MCF 10A (cell line): ENCODE measurements at regions not wholly inside any gene's neighbourhood (a gene's known extent, or its start where the extent isn't known, plus 50 kb on each side); places are given as distances from the start of the nearest gene placed in this dataset.

ENCODE experiments used
- BruUV-seq: library from RNA; stranded (reverse); fragments of 400-500 nt; replicated peaks from 2 replicates; lab custom pipeline; 2021; lab: Mats Ljungman, UMichigan
- CTCF ChIA-PET: fragments of 300-600 bp; sonication (Branson Sonifier 250); formaldehyde crosslinking; extraction: SDS; loops from one replicate; lab custom pipeline; 2021; ENCODE audit warnings: antibody characterized with exemption, inconsistent platforms; lab: Yijun Ruan, JAX
- POLR2A ChIA-PET: fragments of 300-600, 350-650 bp; sonication (Branson Sonifier 250); formaldehyde crosslinking; extraction: SDS; loops from one replicate; lab custom pipeline; 2020; ENCODE audit warnings: antibody characterized with exemption, inconsistent platforms; lab: Yijun Ruan, JAX
- DNase-seq: peaks from one replicate; pipeline ENCODE4 v3.0.0-alpha.2; 2018; ENCODE audit not compliant: unreplicated experiment
- H3K27ac Mint-ChIP-seq: one replicate; pipeline ENCODE4 v1.8.0; 2022; ENCODE audit warnings: mild to moderate bottlenecking, low read depth, mixed read lengths; ENCODE audit not compliant: unreplicated experiment
- H3K27me3 Mint-ChIP-seq: one replicate; pipeline ENCODE4 v1.8.0; 2022; ENCODE audit warnings: mixed read lengths; ENCODE audit not compliant: insufficient read depth, unreplicated experiment
- H3K36me3 Mint-ChIP-seq: one replicate; pipeline ENCODE4 v1.8.0; 2022; ENCODE audit warnings: mild to moderate bottlenecking, moderate library complexity, mixed read lengths; ENCODE audit not compliant: insufficient read depth, unreplicated experiment
- H3K4me1 Mint-ChIP-seq: one replicate; pipeline ENCODE4 v1.8.0; 2022; ENCODE audit warnings: mixed read lengths; ENCODE audit not compliant: insufficient read depth, unreplicated experiment
- H3K4me3 Mint-ChIP-seq: one replicate; pipeline ENCODE4 v1.8.0; 2022; ENCODE audit warnings: mild to moderate bottlenecking, moderate library complexity, mixed read lengths; ENCODE audit not compliant: unreplicated experiment
- H3K9me3 Mint-ChIP-seq: one replicate; pipeline ENCODE4 v1.8.0; 2022; ENCODE audit warnings: mixed read lengths; ENCODE audit not compliant: unreplicated experiment
- intact Hi-C: fragments of 100-400 bp; cut with micrococcal nuclease; formaldehyde crosslinking; loops from 2 replicates; pipeline ENCODE4 v1.14.1; 2022
- TF ChIP-seq, protein P1 (sequence below): fragments of 200-600 bp; IDR thresholded peaks from one replicate; pipeline ENCODE4 v1.8.0; 2022; ENCODE audit warnings: antibody characterized with exemption, mild to moderate bottlenecking; ENCODE audit not compliant: unreplicated experiment

DNA sequence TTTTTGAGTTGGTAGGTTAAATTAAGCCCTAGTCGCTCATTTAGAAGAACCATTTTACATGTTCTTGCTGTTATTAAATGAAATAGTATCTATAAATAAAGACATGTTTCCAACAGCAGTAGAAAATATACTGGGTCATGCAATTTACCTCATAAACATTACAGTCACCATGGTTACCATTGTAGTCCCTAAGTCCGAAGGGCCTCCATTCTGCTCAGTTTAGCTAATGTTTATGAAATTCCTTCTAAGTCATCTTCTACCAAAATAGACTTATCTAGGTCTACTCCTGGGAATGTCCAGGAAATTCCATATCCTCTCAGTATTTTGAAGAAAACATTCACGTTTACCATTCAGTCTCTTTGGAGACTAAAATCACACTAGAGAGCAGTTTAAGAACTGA is 292.5 kb upstream of the DCAF8L1 start:
- no peak for DNase-seq
- peaks cover 7% of the 10 kb centered on the region for H3K9me3 Mint-ChIP-seq
- no TSS peak for BruUV-seq
- no peaks in the 10 kb centered on the region for H3K36me3 Mint-ChIP-seq
- intact Hi-C loops: no loop called here
- no peaks in the 10 kb centered on the region for H3K27me3 Mint-ChIP-seq
- H3K4me1 Mint-ChIP-seq: no peaks in the 10 kb centered on the region
- POLR2A ChIA-PET: no interaction called here
- CTCF ChIA-PET: no interaction called here
- TF ChIP-seq, protein P1, sequence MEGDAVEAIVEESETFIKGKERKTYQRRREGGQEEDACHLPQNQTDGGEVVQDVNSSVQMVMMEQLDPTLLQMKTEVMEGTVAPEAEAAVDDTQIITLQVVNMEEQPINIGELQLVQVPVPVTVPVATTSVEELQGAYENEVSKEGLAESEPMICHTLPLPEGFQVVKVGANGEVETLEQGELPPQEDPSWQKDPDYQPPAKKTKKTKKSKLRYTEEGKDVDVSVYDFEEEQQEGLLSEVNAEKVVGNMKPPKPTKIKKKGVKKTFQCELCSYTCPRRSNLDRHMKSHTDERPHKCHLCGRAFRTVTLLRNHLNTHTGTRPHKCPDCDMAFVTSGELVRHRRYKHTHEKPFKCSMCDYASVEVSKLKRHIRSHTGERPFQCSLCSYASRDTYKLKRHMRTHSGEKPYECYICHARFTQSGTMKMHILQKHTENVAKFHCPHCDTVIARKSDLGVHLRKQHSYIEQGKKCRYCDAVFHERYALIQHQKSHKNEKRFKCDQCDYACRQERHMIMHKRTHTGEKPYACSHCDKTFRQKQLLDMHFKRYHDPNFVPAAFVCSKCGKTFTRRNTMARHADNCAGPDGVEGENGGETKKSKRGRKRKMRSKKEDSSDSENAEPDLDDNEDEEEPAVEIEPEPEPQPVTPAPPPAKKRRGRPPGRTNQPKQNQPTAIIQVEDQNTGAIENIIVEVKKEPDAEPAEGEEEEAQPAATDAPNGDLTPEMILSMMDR: no peak
- H3K27ac Mint-ChIP-seq: no peak overlapping the region
- no peak overlapping the region for H3K4me3 Mint-ChIP-seq

DNA sequence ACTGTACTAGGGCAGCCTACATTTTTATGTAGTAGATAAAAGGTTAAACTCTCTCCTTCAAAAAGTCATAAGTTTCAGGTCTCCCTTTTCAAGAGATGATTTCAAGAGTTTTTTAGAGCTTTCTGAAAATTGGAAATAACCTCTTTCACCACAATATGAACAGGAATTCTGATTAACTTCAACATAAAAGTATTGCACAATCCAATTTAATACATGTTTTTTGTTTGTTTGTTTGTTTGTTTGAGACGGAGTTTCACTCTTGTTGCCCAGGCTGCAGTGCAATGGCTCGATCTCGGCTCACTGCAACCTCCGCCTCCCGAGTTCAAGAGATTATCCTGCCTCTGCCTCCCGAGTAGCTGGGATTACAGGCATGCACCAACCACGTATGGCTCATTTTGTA is 265.4 kb upstream of the DCAF8L1 start:
- Mint-ChIP-seq H3K27ac (no peak overlapping the region), H3K4me3 (no peak overlapping the region), H3K27me3 (no peaks in the 10 kb centered on the region), H3K4me1 (no peaks in the 10 kb centered on the region), H3K9me3 (no peaks in the 10 kb centered on the region), H3K36me3 (no peaks in the 10 kb centered on the region)
- intact Hi-C loops: no loop called here
- POLR2A ChIA-PET: interaction anchor here (0.7 kb wide), 1 partner anchor 820 kb away, joined by 3 read pairs; no protein-coding TSS in a partner anchor
- TF ChIP-seq, protein P1: no peak
- BruUV-seq: no TSS peak
- CTCF ChIA-PET: no interaction called here
- DNase-seq: no peak

DNA sequence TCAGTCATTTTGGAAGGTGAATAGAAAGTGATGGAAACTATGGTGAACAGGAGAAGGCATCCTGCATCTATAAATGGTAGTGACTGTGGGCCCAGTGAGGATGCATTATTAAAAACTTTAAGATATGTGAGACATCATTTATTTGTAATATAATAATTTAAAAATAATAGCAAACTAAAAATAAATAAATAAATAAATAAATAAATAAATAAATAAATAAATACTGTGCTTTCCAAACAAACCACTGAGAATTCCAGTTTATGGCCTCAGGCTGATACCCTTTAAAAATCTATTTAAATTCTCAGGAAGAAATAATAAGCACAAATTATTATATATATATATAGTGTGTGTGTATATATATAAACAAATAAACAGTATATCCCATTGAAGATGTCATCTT is 248.0 kb upstream of the DCAF8L1 start:
- TF ChIP-seq, protein P1: no peak
- no TSS peak for BruUV-seq
- Mint-ChIP-seq H3K4me3 (no peak overlapping the region), H3K27me3 (no peaks in the 10 kb centered on the region), H3K36me3 (no peaks in the 10 kb centered on the region), H3K4me1 (no peaks in the 10 kb centered on the region), H3K9me3 (no peaks in the 10 kb centered on the region), H3K27ac (no peak overlapping the region)
- CTCF ChIA-PET: no interaction called here
- DNase-seq: no peak
- POLR2A ChIA-PET: interaction anchor here (0.6 kb wide), 1 partner anchor 30 kb away, joined by 3 read pairs; no protein-coding TSS in a partner anchor
- intact Hi-C loops: no loop called here

DNA sequence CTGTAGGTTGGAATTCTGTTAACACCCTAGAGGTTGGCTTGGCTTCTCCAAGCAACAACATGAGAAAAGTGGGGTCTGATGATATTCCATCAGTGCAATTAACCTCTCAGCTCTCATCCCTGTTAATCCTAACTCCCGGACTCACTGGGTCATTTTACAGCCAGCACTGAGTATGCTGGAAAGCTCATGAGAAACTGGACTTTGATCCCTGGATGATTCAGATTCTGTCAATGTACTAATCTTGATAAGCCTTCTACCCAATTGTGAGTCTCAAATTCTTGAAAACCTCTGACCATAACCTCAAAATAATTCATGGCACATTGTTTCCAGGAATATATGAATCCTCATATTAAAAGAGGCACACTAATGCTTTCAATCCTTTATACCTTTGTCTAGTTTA is 244.3 kb upstream of the DCAF8L1 start:
- H3K4me1 Mint-ChIP-seq: no peaks in the 10 kb centered on the region
- no peak overlapping the region for H3K27ac Mint-ChIP-seq
- no peaks in the 10 kb centered on the region for H3K27me3 Mint-ChIP-seq
- BruUV-seq: no TSS peak
- POLR2A ChIA-PET: no interaction called here
- H3K4me3 Mint-ChIP-seq: no peak overlapping the region
- TF ChIP-seq, protein P1: no peak
- intact Hi-C loops: no loop called here
- no peak for DNase-seq
- H3K9me3 Mint-ChIP-seq: no peaks in the 10 kb centered on the region
- no peaks in the 10 kb centered on the region for H3K36me3 Mint-ChIP-seq
- CTCF ChIA-PET: no interaction called here
